Fibroblast of lung (primary cell): ENCODE measurements at regions not wholly inside any gene's neighbourhood (a gene's known extent, or its start where the extent isn't known, plus 50 kb on each side); places are given as distances from the start of the nearest gene placed in this dataset.

Experiments
- DNase-seq, 2 donors: peaks; one replicate each; pipeline versions ENCODE4 v3.0.0 to v3.0.0-alpha.2; 2010; ENCODE audit warnings: low read depth in 2 of 2
- H2AFZ ChIP-seq: 2 replicates; pipeline ENCODE4 v1.5.1; 2012; ENCODE audit warnings: low read length, control low read depth, inconsistent platforms
- H3K27ac ChIP-seq: 2 replicates; pipeline ENCODE4 v1.5.1; 2011; ENCODE audit warnings: low read length, control low read depth; ENCODE audit not compliant: insufficient read depth
- H3K27me3 ChIP-seq: 2 replicates; pipeline ENCODE4 v1.5.1; 2011; ENCODE audit warnings: mild to moderate bottlenecking, low read length; ENCODE audit not compliant: control insufficient read depth, insufficient read depth
- H3K36me3 ChIP-seq: 2 replicates; pipeline ENCODE4 v1.5.1; 2011; ENCODE audit warnings: low read length; ENCODE audit not compliant: control insufficient read depth, insufficient read depth
- H3K4me1 ChIP-seq: 2 replicates; pipeline ENCODE4 v1.5.1; 2011; ENCODE audit warnings: low read length; ENCODE audit not compliant: control insufficient read depth, insufficient read depth; ENCODE audit errors: extremely low read depth
- H3K4me2 ChIP-seq: 2 replicates; pipeline ENCODE4 v1.5.1; 2011; ENCODE audit warnings: low read length, control low read depth; ENCODE audit not compliant: insufficient read depth; ENCODE audit errors: extremely low read depth
- H3K4me3 ChIP-seq, 4 experiments: fragments of 200-600 bp in 1 of 4; sonication (generic) in 1 of 4; replicated peaks in 1 of 4; 2 replicates each; pipeline ENCODE4 v1.5.1; 2011 to 2016; ENCODE audit warnings: low read length in 4 of 4, low read depth in 3 of 4, mild to moderate bottlenecking in 3 of 4, control low read depth in 2 of 4, inconsistent platforms in 1 of 4, mixed read lengths in 1 of 4; ENCODE audit not compliant: insufficient read depth in 1 of 4; ENCODE audit errors: control extremely low read depth in 1 of 4
- H3K79me2 ChIP-seq: 2 replicates; pipeline ENCODE4 v1.5.1; 2012; ENCODE audit warnings: mild to moderate bottlenecking, low read length, inconsistent platforms; ENCODE audit not compliant: control insufficient read depth, insufficient read depth
- H3K9ac ChIP-seq: 2 replicates; pipeline ENCODE4 v1.5.1; 2011; ENCODE audit warnings: mild to moderate bottlenecking, low read length, control low read depth; ENCODE audit not compliant: insufficient read depth
- H3K9me3 ChIP-seq: 2 replicates; pipeline ENCODE4 v1.5.1; 2012; ENCODE audit warnings: low read depth, low read length; ENCODE audit not compliant: control insufficient read depth, insufficient read depth
- H4K20me1 ChIP-seq: 2 replicates; pipeline ENCODE4 v1.5.1; 2011; ENCODE audit warnings: low read length; ENCODE audit not compliant: control insufficient read depth, insufficient read depth; ENCODE audit errors: extremely low read depth
- CTCF ChIP-seq, 2 donors: IDR thresholded peaks in 1 of 2; conservative IDR thresholded peaks in 1 of 2; 1 replicate in 1 of 2; 2 replicates in 1 of 2; pipeline ENCODE4 v1.5.1; 2011 to 2012; ENCODE audit warnings: low read length in 2 of 2, control low read depth in 1 of 2, inconsistent platforms in 1 of 2, low read depth in 1 of 2, mild to moderate bottlenecking in 1 of 2
- EZH2 ChIP-seq: IDR thresholded peaks from 2 replicates; pipeline ENCODE4 v1.5.1; 2012; ENCODE audit warnings: low read length, control low read depth, mild to moderate bottlenecking; ENCODE audit errors: missing control alignments

DNA sequence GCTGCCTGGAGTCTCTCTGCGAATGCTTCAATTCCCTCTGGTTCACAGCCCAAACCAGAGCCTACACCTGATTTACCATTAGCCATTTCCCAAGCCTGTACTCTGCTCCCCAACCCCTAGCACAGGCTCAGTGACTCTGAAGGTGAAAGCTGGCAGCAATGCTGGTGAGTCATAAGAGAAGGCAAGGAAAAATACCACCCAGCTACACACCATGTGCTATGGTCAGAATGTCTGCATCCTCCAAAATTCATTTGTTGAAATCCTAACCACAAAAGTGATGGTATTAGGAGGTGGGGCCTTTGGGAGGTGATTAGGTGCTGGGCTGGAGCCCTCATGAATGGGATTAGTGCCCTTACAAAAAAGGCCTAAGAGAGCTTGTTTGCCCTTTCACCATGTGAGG, 117.1 kb upstream of the TJP1 start:
- no peak overlapping the region for H3K27ac ChIP-seq
- no peaks in the 10 kb centered on the region for H4K20me1 ChIP-seq
- DNase-seq: peak in 1 of 2 donors; percentile 56
- no peaks in the 10 kb centered on the region for H3K36me3 ChIP-seq
- H3K4me1 ChIP-seq: peaks cover 12% of the 10 kb centered on the region
- no peak overlapping the region for H2AFZ ChIP-seq
- H3K9me3 ChIP-seq: no peaks in the 10 kb centered on the region
- no peak for TF ChIP-seq CTCF (conservative IDR thresholded peaks at IDR 0.05 in 1 of 2, IDR thresholded peaks at IDR 0.05 in 1 of 2; ENCODE audit: low read depth in 1 of 2, low read length in 2 of 2)
- no peak for TF ChIP-seq EZH2
- H3K9ac ChIP-seq: no peak overlapping the region
- no peak overlapping the region for H3K4me2 ChIP-seq
- no peaks in the 10 kb centered on the region for H3K27me3 ChIP-seq
- no peak overlapping the region for H3K4me3 ChIP-seq
- H3K79me2 ChIP-seq: no peaks in the 10 kb centered on the region

- no peak overlapping the region for H3K9ac ChIP-seq
- H3K9me3 ChIP-seq: no peaks in the 10 kb centered on the region
- TF ChIP-seq CTCF (conservative IDR thresholded peaks at IDR 0.05 in 1 of 2, IDR thresholded peaks at IDR 0.05 in 1 of 2; ENCODE audit: low read depth in 1 of 2, low read length in 2 of 2) (peak in 1 of 2 donors; percentile 52), EZH2 (no peak)
- peak in 1 of 2 donors; percentile 42 for DNase-seq
- no peak overlapping the region for H3K27ac ChIP-seq
- no peak overlapping the region for H3K4me3 ChIP-seq
- no peaks in the 10 kb centered on the region for H4K20me1 ChIP-seq
- H3K27me3 ChIP-seq: no peaks in the 10 kb centered on the region
- H3K36me3 ChIP-seq: no peaks in the 10 kb centered on the region
- peaks cover 18% of the 10 kb centered on the region for H3K4me1 ChIP-seq
- H3K79me2 ChIP-seq: no peaks in the 10 kb centered on the region
- H2AFZ ChIP-seq: no peak overlapping the region
- peak overlapping the region; percentile 23 for H3K4me2 ChIP-seq
Observed at GRCh38 chr15:29938361-29939335, 116.4 kb upstream of the TJP1 start.

GRCh38 chr15:29937956-29938355, 115.7 kb upstream of the TJP1 start:
- Histone ChIP-seq H3K36me3 (no peaks in the 10 kb centered on the region), H3K9me3 (no peaks in the 10 kb centered on the region), H3K79me2 (no peaks in the 10 kb centered on the region), H4K20me1 (no peaks in the 10 kb centered on the region), H3K9ac (no peak overlapping the region), H3K4me3 (no peak overlapping the region), H3K27me3 (no peaks in the 10 kb centered on the region), H2AFZ (no peak overlapping the region), H3K4me1 (peaks cover 18% of the 10 kb centered on the region), H3K4me2 (peak overlapping the region; percentile 32), H3K27ac (no peak overlapping the region)
- DNase-seq: peak; percentile 69 to 72
- TF ChIP-seq CTCF (conservative IDR thresholded peaks at IDR 0.05 in 1 of 2, IDR thresholded peaks at IDR 0.05 in 1 of 2; ENCODE audit: low read depth in 1 of 2, low read length in 2 of 2) (no peak), EZH2 (no peak)
